Stimulated activated CD8-positive, alpha-beta memory T cell treated with anti-CD3 and anti-CD28 coated beads, Interleukin-12 subunit alpha, Interleukin-12 subunit beta, amount 100 ng/mL, for 1 hour (primary cell): ENCODE measurements at regions not wholly inside any gene's neighbourhood (a gene's known extent, or its start where the extent isn't known, plus 50 kb on each side); places are given as distances from the start of the nearest gene placed in this dataset.

Experiments used
- DNase-seq: peaks from one replicate; pipeline ENCODE4 v3.0.0-alpha.2; 2020; ENCODE audit warnings: low read depth

DNA sequence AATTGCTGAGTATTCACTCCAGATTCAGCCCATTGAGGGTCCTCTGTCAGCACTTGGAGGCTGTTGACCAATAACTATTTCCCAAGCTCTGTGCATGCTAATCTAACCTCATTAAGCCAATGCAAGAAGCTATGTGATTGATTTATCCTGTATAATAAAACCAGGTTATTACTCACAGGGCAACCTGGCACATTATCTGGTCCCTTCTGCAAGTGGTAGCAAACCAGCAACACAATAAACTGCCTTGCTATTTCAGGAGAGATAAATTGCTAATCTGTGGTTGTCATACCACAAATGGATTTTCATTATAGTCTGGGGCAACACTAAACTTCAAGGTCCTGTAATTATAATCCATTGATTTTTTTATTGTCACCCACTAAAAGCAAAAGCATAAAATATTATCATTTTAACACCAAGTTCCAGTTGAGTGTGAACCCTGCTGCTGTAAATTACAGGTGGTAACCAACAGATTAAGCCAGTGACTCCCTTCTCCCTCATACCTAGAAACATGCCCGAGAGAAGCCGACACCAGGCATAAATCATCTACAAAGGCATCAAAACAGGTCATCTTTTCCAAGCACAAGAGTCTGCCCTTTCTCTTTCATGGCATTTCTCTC lies 51.1 kb upstream of the SOX9 start:
- DNase-seq = no peak
